ENCODE measurements at regions not wholly inside any gene's neighbourhood (a gene's known extent, or its start where the extent isn't known, plus 50 kb on each side); places are given as distances from the start of the nearest gene placed in this dataset.

GRCh38 chr4:182143086-182143821, 99.9 kb upstream of the TENM3 start:
- no peak for TF ChIP-seq CTCF (conservative IDR thresholded peaks at IDR 0.05; ENCODE audit: low read depth, low read length)
- no peak for TF ChIP-seq EZH2 (IDR thresholded peaks at IDR 0.05; ENCODE audit: borderline replicate concordance, low read depth, low read length, poor library complexity, severe bottlenecking)
